ENCODE measurements at regions not wholly inside any gene's neighbourhood (a gene's known extent, or its start where the extent isn't known, plus 50 kb on each side); places are given as distances from the start of the nearest gene placed in this dataset.

DNA sequence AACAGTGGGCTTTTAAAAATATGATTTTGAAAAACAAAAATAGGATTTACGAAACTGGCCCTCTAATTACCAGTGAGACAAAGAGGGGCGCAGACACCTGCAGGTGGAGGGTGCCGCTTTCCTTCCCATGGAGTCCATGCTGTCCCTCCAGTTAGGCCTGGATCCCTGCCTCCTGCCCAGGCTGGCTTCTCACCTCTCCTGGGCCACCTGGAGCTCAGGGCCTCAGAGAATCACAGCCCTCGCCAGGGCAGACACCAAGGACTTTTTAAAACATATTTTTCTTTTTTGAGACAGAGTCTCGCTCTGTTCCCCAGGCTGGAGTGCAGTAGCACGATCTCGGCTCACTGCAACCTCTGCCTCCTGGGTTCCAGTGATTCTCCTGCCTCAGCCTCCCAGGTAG is 1437.2 kb downstream of the TBC1D22A start:
- no peak for DNase-seq

DNA sequence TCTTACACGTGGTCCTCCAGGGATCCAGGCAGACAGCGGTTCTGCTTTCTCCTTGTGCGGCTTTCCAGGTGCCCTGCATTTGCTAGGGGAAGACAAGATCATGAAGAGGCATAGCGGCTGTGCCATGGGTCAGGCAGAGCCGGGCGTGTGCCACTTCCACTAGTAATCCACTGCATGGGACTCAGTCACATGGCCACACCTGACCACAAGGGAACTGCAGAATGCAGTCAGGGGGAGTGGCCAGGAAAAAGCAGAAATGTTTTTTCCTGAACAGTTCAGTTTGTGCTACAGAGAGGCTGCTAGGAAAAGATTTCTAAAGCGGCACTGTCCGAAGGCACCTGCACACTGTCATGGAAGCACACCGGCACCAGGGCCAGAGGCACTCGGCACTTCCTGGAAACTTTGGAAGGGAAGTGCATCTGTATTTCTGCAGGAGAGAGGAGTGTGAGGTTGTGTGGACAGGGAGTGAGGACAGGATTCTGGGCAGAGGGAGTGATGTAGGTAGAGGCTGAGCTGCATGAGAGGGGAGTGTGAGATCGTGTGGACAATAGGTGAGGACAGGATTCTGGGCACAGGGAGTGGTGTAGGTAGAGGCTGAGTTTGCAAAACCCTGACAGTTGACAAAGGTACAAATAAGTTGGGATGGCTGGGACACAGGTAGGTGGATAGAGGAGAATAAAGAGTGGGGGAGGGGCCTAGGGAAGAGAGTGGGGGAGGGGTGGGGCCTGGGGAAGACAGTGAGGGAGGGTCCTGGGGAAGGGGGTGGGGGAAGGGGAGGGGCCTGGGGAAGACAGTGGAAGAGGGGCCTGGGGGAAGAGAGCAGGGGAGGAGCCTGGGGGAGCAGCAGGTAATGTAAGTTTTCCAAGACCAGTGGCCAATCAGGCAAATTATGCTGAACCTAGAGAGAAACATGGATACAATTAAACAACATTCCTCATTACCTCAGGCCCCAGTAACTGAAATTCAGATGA is 1436.3 kb downstream of the TBC1D22A start:
- no peak for DNase-seq

DNA sequence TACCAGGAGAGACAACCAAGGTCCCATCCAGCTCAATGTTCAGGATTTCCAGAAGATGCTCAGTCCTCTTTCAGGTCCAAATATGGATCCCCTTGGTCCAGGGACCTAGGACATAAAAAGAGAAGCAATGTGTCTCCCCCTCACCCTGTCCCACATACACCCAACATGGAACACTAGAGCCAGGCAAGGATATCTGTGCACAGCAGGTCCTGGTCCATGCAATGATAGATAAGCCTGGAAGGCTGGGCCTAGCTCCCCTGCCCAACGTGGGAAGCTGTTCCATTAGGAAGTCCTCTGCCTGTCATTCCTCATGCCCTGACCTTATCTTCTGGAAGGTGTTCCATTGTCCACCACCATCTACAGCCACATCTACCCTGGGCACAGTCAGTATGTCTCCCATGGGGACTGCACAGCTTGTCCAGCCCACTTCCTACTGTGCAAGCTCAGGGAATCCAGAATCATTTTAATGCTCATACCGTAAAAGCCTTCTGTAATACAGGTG is 1434.8 kb downstream of the TBC1D22A start:
- no peak for DNase-seq

DNA sequence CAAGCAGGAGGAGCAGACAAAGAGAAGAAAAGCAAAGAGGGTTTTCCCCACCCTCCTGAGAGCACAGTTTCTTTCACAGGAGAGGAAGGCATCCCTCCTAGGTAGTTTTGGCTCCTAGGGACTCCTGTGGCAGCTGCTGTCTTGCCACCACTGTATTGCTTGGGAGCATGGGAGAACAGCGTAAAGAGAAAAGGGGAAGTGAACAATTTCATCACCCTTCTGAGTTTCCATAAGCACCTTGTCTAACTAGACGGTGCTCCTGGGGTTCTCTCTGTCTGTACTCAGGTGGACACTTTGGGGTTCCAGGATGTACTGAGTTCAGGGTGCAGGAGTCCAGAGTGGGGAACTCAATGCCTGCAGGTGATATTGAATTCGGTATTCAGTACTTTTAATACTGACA is 1430.5 kb downstream of the TBC1D22A start:
- no peak for DNase-seq

DNA sequence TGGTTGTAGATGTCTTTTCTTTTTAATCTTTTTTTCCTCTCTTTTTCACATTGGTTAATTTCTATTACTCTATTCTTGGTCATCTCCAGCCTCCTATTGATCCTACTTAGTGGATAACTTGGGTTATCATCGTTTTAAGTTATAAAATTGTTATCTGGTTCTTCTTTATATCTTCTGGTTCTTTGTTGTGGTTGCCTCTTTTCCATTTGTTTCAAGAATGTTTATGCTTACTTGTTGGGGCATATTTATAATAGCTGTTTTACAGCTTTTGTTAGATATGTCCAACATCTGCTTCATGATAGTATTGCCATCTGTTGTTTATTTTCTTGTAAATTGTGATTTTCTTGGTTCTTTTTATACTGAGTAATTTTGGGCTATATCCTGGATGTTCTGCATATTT is 1429.6 kb downstream of the TBC1D22A start:
- no peak for DNase-seq

DNA sequence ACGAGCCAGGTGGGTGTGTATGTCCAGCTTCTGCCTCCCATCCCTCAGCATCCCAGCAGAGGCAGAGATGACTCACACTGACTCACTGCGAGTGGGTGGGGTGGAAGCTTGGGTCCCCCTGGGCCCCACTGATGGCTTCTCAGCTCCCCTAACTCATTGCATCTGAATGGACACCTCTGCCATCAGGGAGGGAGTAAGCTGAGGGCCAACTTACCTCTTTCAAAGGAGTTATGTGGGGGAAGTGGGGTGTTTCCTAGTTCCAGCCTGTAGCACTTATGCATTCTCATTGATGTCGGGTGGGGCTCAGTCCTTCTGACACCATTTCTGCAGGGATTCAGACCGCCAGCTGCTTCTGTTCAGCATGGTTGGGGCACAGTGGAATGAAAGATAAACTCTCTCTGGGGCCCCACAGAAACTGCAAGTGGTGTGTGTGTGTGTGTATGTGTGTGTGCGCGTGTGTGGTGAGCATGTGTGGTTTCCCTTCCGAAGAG is 1425.8 kb downstream of the TBC1D22A start:
- peak in 1 of 2 donors; percentile 31 for DNase-seq

DNA sequence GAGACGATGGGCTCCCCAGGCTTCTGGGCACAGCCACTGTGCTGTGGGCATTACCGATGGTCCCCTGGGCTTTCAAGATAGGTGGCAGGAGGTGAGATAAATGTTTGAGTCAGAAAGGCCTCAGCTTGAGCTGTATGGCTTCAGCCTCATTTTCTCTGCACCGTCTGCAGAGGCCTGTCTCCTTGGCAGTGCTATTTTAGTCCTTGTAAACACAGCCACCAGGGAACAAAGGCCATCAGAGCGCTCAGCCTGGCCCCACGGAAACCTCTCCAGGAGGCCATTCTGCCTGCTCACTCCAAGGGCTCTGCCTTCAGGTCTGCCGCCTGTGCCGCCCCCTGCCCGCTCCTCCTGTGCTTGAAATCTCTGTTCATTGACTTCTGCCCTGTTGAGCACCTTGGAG is 1424.9 kb downstream of the TBC1D22A start:
- no peak for DNase-seq

DNA sequence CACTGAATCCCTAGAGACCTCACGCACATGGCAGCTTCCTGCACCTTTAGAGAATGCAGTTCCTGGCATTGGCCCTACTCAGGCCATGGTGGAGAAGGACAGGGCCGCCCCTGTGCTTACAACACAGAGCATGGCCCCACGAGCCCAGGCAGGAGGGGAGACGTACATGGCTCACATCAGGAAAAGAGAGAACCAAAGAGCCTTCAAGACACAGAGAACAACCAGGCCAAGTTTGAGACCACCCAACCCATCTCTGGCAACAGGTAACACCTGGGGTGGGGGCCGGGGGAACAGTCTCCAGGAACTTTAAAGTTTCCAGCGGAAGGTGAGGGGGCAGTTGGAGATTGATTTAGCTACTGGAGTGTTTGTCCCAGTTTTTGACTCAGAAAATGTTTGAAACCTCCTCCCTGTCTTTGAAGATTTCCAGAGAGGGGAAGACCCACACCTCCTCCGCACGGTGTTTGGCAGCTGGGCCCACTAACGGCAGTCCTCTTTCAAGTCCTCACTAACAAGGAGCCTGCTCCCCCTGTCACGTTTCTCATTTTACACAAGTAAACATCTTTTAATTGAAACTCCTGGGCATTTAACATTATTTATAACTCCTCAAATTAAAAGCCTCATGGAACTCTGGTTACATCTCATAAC is 1423.8 kb downstream of the TBC1D22A start:
- no peak for DNase-seq

DNA sequence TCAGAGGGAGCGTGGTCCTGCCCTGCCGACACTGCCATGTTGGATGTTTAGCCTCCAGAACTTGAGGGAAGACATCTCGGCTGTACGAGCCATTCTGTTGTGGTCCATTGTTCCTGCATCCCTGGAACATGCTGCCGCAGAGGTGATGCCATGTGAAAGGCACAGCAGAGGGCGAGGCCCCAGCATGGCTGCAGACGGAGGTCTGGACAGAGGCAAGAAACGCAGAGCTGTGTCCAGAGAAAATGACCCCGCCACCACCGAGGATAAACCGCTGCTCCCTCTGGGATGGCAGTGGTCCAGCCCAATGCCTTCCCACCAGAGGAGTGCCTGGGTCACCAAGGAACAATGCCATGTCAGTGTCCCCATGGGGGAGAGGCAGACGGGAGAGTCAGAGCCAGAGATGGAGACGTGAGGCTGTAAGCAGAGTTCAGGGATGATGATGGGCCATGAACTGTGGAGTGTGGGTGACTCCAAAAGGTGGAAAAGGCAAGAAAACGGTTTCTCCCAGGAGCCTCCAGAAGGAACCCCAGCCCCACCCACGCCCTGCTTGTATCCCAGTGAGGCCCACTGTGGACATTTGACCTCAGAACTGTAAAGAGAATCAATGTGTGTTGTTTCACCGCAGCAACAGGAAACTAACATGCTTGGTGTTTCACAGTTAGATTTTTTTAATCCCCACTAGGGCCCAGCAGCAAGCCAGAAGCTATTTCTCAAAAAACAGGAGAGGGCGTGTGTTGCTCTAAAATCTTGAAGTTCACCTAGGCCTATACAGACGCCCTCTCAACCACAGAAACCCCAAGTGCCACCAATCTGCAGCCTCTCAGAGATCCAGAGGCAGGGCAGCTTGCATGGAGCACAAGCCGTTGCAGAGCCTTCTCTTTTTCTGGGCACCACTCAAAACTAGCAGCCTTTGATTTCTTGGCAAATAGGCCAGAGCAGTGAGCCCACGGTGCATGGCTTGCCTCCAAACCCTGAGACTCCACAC is 1422.9 kb downstream of the TBC1D22A start:
- DNase-seq = peak in 1 of 2 donors; percentile 24

DNA sequence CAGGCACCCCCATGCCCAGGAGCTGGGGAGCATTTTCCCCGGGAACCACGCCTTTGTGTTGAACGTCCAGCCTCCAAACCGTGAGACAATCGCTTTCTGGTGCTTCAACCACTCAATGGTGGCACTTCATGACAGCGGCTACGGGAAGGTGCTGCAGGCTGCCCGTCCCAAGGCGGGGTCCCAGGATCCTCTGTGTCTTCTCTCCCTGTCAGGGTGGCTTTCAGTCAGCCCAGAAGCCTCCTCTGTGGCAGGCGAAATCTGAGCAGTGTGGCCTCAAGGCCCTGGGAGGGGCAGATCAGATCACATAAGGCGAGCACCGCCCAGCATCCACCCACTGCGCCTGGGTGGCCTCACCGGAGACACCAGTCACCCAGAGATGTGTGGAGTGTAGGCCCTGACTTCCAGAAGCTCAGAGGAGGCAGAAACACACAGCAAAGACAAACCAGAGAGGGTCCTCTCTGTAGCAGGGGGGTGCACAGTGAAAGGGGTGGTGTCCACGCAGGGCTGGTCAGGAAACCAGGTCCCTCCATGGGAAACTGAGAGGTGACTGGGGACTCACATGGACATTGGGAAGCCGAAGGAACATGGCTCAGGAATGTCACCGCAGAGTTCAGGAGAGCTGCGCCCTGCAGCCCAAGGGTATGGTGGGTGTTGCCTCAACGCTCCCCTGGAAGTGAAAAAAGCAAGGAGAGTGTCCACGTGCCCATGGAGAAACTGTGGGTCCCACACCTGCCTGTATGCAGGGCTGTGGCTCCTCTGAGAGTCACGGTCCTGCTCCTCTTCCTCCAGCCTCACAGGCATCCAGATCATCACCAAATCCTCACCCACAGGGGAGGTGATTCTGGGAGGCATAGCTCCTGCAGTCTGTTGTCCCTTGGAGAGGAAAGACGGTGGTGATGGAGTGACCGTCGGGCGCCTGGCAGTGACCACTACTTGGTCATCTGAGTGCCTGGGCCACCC is 1420.7 kb downstream of the TBC1D22A start:
- no peak for DNase-seq

DNA sequence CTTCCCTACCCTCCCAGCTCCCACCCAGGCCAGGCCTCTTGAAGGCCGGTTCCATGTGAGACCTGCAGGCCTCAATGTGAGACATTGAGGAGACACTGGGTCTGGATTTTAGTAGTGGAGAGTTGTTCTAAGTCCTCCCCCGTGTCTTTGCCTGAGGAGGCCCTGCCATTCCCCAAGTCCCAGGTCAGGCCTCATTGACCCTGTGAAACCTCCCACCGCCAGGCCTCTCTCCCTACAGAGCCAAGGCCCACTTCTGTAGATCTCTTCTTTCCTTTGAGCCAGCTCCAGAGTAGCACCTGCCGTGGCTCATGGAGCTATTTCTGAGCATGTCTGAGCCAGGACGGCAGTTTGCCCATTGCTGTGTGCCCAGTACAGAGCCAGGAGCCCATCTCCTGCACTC is 1419.6 kb downstream of the TBC1D22A start:
- DNase-seq = no peak

DNA sequence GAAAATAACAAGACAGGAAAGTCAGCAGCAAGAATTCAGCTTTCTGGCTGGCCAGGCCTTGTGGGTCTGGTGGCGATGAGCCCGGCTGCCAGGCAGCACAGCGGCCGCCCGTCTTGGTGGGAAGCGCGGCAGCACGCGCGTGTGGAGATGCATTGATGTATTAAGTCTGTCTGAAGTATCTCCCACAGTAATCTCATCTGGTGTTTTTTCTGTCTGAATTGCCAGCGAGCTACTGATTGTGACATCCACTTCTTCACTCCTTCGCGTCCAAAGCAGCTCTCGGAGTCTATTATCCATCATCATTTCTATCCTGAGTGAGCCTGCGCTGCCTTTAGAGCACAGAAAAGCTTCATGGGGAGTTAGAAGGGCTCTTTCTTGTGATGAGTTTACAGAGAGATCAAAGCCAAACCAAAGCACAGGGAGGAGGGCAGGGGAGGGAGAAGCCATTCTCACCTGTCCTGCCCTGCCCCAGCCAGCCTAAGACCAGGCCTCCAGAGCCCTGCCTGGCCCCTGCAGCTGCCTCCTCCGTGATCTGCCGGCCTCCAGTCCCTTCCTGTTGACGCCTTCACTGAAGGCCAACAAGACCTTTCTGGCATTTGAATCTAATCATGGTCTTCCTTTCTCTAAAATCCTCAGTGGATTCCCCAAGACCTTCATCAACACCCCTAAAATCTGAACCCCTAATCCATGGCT is 1419.0 kb downstream of the TBC1D22A start:
- DNase-seq = no peak

DNA sequence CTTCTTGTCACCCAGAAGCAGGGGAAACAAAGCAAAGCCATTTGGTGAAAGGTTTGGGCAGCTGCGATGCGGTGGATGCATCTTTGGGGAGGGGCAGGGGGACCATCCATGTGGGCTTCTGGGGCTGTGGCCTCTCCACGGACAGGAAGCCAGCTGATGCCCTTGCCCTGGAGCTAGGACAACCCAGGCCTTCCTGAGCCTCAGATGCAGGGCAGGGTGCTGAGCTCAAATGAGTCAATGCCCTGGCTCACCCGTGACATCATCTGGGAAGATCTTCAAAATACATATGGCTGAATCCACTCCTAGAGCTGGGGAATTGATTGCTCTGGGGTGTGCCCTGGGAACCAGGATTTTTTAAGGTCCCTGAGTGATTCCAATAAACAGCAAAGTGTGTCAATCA is 1418.2 kb downstream of the TBC1D22A start:
- no peak for DNase-seq

DNA sequence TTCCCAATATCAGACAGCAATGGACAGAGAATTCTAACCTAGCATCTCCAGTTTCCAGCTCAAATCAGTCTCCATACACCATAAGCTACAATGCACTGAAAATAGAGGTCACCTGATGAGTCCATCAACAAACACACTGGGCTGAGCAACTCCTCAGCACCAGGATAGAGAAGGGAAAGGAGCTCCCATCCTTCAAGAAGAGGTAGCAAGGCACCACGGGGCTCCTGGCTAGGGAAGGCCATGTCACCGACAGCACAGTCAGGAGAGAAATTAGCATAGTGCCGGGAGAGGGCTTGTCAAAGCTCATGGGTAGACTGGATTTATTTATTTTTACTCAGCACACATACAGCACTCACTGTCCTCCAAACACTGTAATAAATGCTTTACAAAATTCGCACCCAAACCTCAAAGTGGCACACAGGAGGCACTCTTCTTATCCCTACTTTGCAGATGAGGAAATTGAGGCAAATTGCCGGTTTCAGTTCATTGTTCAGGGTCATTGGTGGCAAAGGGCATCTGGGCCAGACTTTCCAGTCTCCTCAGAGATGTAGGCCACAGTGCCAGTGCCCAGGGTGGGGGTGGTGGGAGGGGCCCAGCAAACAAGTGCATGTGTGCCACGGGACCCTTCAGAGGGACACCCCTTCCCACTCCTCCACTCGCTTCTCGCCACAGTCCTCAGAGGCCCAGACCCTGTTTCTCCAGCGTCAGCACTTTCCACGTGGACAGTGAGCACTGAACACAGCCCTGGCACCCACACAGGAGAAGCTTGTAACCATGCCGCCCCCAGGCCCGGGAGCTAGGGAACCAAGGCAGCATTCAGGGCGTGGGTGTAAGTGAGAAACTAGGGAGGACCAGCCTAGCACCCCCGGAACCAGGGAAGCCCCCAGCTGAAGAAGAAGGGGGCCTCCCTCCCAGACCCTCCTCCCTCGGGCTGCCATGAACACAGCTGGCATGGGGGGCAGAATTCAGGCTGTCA is 1417.4 kb downstream of the TBC1D22A start:
- DNase-seq = no peak

DNA sequence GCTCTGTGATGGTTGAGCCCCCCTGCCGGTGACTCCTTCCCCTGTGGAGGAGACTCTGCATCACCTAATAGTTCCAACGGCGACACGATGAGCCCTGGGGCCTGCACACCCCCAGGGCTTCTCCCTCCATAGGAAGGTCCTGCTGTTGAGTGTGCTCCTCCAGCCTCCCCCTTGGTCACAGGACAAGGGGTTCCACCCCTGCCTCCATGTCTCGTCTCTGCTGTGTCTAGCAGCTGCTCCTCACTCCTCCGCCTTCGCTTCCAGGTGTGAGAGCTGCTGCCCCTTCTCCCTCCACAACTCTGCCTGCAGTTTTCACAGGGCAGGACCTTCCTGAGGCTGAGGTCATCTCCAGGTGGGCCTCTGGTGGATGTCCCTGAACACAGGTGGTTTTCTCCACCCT is 1416.1 kb downstream of the TBC1D22A start:
- no peak for DNase-seq

DNA sequence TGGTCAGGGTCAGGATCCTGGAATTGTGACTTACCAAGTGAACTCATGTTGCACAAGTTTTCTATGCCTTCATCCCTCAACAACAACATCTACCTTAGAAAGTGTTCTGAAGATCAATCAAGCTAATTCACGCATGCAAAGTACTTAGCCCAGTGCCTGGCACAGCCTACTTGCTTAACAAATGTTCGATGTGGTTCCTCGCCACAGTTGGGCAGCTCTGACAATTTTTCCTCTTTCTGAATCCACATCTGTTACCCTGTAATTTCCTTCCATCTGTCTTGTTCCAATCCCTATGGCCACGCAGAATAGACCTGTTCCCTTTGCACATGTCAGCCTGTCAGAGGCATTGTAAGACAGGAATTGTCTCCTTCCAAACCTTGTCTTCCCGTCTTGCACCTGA is 1415.2 kb downstream of the TBC1D22A start:
- no peak for DNase-seq

DNA sequence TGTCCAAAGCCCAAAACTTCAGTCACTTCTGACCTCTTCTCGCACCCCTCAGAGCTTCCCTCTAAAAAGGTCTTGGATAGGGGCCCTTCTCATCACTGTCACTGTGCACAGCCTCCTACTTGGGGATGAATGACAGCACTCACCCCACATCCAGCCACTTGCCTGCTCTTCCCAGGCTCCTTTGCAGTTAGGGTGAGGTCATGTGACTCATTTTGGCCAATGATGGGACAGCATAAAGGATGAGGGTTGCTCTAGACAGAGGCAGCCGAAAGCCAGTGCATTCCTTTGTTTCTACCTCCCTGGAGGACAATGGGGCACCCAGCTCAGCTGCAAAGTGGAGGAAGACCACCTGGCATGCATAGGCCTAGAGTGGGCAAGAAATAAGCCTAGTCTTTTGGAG is 1413.3 kb downstream of the TBC1D22A start:
- no peak for DNase-seq

DNA sequence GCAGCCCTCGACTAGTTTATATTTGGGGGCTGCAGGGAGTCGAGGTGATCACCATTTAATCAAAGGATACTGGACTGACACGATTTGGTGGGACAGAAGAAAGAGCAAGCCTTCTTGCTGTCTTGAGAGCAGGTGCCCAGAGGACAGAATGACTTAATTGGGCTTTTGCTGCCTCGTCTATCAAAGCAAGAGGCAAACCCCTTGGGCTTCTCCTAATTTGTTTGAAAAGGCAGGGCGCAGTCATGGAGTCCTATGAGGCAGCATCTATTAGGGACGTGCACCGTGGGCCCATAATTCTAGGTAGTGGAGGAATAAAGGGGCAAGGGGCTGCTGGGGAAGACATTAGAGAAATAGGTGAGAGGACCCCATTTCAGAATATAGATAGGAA is 1411.3 kb downstream of the TBC1D22A start:
- DNase-seq = no peak

DNA sequence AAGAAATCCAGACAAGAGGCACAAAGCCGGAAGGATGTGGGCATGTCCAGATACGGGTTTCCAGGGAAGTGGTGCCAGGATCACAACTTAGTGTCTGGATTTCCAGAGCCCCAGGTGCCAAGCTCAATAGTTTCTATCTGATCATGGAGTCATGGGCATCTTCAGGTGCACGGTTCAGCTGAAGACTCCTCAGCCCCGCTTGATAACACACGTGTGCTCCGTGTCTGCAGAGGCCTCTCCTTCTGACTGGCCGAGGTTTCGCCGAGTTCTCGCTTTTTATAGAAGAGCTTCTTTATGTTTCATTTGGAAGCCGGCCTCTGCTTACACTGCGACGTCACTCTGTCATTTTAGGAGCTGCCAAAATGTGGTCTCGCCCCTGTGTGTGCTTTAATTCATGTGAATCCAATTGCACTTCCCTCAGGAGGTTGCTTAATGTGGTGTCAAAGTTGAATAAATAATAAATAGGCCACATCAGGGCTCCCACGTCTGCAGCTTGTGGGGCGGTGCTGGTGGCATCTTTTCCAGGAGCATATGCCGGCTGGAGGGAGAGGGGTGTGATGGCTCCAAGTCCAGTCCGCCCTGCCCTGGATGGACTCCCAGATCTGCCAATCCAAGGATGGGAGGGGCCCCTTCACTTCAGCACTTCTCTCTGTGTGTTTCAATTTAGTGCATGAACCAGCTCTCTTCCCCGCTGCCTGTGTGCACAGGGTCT is 1410.8 kb downstream of the TBC1D22A start:
- no peak for DNase-seq

Measured in CD4-positive, alpha-beta T cell treated with Interleukin-1 beta for 1 hour (primary cell).